ENCODE measurements at regions not wholly inside any gene's neighbourhood (a gene's known extent, or its start where the extent isn't known, plus 50 kb on each side); places are given as distances from the start of the nearest gene placed in this dataset.

DNA sequence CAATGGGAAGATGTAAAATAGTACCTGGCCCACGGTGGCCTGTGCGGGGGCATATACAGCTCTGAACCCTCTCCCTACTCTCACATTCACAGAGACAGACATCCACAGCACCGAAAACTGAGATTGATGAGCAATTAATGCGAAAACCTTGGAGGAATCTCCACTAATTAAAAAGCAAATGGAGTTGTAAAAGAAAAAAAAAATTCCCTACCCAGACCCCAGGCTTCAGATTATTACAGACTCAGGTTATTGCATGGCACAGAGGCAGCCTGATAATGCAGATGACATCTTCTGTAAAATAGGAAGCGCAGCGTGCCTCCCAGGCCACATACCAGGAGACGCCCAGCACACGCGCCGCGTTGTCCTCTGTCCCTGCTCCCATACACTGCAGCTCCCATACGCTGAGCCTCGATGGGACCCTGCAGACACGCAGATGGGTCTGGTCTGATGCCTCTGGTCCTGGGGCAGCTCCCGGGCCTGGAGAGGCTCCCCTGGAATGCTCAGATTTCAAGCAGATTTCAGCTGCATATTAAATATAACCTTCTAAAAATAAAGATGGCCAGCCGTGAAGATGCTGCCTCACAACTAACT, 496.1 kb upstream of the MYT1L start:
- Histone ChIP-seq H3K4me1 (ENCODE audit: control insufficient read depth, insufficient read depth, low read length) (peaks cover 3% of the 10 kb centered on the region), H3K27ac (ENCODE audit: low read length) (no peak overlapping the region), H3K36me3 (ENCODE audit: control insufficient read depth, insufficient read depth, low read length) (no peaks in the 10 kb centered on the region), H3K27me3 (ENCODE audit: control insufficient read depth, insufficient read depth, low read length) (peaks cover 3% of the 10 kb centered on the region), H3K9me3 (replicated peaks; ENCODE audit: control insufficient read depth, low read depth, low read length) (no peaks in the 10 kb centered on the region), H3K4me3 (ENCODE audit: low read length) (no peak overlapping the region)
- no peak for DNase-seq
- 88% methylated on average over 10 of the region's 16 CpGs for WGBS (ENCODE audit: insufficient coverage)

DNA sequence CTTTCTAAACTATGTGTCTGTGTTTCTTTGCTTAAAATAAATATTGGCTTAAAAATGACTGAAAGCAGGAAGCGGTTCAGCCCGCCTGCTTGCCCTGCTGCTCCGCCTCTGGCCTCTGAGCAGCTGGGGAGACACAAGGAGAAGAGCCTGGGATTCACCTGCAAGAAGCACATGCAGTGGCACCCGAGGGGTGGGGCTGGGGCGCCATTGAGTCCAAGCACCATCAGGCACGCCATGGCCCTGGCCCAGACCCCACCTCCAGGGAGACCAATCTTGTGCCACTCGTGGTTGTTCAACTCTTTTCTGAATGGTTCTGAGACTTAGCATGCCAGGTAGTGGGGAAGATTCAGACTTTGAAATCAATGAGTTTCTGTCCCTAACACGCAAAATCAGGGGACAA, 495.5 kb upstream of the MYT1L start:
- Histone ChIP-seq H3K4me1 (ENCODE audit: control insufficient read depth, insufficient read depth, low read length) (peaks cover 3% of the 10 kb centered on the region), H3K27ac (ENCODE audit: low read length) (no peak overlapping the region), H3K36me3 (ENCODE audit: control insufficient read depth, insufficient read depth, low read length) (no peaks in the 10 kb centered on the region), H3K27me3 (ENCODE audit: control insufficient read depth, insufficient read depth, low read length) (peaks cover 3% of the 10 kb centered on the region), H3K9me3 (replicated peaks; ENCODE audit: control insufficient read depth, low read depth, low read length) (no peaks in the 10 kb centered on the region), H3K4me3 (ENCODE audit: low read length) (no peak overlapping the region)
- DNase-seq, result no peak
- 77% methylated on average over 5 of the region's 8 CpGs for WGBS (ENCODE audit: insufficient coverage)

DNA sequence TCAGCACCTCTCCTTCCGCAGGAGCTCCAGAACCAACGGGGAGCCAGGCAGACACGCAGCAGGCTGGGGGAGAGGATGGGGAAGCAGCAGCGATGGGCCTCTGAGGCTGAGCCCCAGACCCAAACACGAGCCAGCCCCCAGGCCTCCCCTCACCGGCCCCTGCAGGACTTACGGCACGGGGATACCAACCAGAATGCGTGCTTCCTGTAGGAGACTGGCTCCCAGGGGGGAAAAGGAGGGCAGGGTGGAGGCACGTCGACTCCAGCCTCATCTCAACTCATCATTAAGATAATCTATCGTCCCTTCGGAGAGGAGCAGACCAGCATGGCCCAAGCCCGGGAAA, 495.1 kb upstream of the MYT1L start:
- H3K27ac ChIP-seq (ENCODE audit: low read length), result no peak overlapping the region
- no peak overlapping the region for H3K4me3 ChIP-seq (ENCODE audit: low read length)
- peaks cover 3% of the 10 kb centered on the region for H3K4me1 ChIP-seq (ENCODE audit: control insufficient read depth, insufficient read depth, low read length)
- H3K9me3 ChIP-seq (replicated peaks; ENCODE audit: control insufficient read depth, low read depth, low read length), result no peaks in the 10 kb centered on the region
- H3K27me3 ChIP-seq (ENCODE audit: control insufficient read depth, insufficient read depth, low read length), result peaks cover 3% of the 10 kb centered on the region
- WGBS (ENCODE audit: insufficient coverage), result 81% methylated on average over 3 of the region's 14 CpGs
- DNase-seq, result no peak
- no peaks in the 10 kb centered on the region for H3K36me3 ChIP-seq (ENCODE audit: control insufficient read depth, insufficient read depth, low read length)

DNA sequence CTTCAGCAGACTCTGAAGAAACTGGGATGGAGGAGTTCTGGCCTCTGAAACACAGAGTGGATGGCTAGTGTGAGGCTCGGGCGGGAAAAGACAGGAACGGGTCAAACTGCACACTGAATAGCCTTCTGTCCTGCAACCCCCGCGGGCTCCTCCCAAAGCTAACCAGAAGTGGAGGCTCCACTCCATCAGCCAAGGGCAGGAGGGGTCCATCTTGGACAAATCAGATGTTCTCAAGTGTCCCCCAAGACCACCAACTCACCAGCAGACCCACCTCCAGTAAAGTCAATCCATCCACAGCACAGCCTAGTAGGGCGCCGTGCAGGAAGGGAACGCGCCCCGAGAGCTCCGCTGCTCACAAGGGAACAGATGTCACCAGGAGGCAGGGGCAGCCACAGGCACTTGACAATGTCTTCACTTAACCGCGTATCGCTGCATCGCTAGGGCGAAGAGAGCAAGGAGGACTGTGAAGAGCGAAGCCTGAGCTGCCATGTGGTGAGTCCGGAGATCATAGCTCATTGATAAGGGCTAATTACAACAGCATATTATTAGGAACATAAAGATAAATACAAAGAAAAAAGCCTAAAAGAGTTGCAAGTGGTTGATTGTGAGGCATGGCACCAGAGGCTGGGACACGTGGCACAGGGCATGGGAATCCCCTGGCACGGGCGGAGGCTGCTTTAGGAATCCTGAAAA, 494.6 kb upstream of the MYT1L start:
- Histone ChIP-seq H3K9me3 (replicated peaks; ENCODE audit: control insufficient read depth, low read depth, low read length) (no peaks in the 10 kb centered on the region), H3K4me3 (ENCODE audit: low read length) (no peak overlapping the region), H3K27ac (ENCODE audit: low read length) (no peak overlapping the region), H3K4me1 (ENCODE audit: control insufficient read depth, insufficient read depth, low read length) (peaks cover 3% of the 10 kb centered on the region), H3K36me3 (ENCODE audit: control insufficient read depth, insufficient read depth, low read length) (no peaks in the 10 kb centered on the region), H3K27me3 (ENCODE audit: control insufficient read depth, insufficient read depth, low read length) (peaks cover 3% of the 10 kb centered on the region)
- no peak for DNase-seq
- 95% methylated on average over 11 of the region's 21 CpGs for WGBS (ENCODE audit: insufficient coverage)

DNA sequence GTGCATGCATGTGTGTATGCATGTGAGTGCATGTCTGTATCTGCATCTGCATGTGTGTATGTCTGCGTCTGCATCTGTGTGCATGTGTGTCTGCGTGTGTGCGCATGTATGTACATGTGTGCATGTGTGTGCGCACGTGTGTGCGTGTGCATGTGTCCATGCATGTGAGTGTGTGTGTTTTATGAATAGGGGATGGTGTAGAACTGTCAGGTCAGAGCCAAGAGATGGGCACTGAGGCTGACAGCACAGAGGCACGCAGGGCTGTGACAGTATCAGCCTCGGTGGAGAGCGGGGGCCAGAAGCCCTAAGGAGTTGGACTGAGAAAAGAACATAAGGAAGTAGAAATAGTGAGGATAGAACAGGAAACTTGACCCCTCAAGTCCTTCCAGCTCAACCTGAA, 494.0 kb upstream of the MYT1L start:
- H3K4me3 ChIP-seq (ENCODE audit: low read length), result no peak overlapping the region
- no peak for DNase-seq
- no peaks in the 10 kb centered on the region for H3K27me3 ChIP-seq (ENCODE audit: control insufficient read depth, insufficient read depth, low read length)
- H3K9me3 ChIP-seq (replicated peaks; ENCODE audit: control insufficient read depth, low read depth, low read length), result no peaks in the 10 kb centered on the region
- H3K4me1 ChIP-seq (ENCODE audit: control insufficient read depth, insufficient read depth, low read length), result peaks cover 3% of the 10 kb centered on the region
- 91% methylated on average over 6 of the region's 9 CpGs for WGBS (ENCODE audit: insufficient coverage)
- H3K36me3 ChIP-seq (ENCODE audit: control insufficient read depth, insufficient read depth, low read length), result no peaks in the 10 kb centered on the region
- no peak overlapping the region for H3K27ac ChIP-seq (ENCODE audit: low read length)

DNA sequence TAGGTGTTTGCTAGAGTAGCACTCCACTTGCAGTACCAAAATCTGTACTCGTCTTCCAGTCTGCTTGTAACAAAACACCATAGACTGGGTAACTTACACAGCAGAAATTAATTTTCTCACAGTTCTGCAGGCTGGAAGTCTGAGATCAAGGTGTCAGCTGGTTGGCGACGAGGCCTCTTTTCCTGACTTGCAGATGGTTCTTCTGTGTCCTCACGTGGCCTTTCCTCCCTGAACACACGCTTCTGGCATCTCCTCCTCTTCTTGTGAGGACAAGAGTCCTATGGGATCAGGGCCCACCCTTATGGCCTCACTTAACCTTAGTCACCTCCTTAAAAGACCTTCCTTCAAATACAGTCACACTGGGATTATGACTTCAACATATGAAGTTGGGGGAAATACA, 493.5 kb upstream of the MYT1L start:
- Histone ChIP-seq H3K9me3 (replicated peaks; ENCODE audit: control insufficient read depth, low read depth, low read length) (no peaks in the 10 kb centered on the region), H3K27me3 (ENCODE audit: control insufficient read depth, insufficient read depth, low read length) (no peaks in the 10 kb centered on the region), H3K27ac (ENCODE audit: low read length) (no peak overlapping the region), H3K4me1 (ENCODE audit: control insufficient read depth, insufficient read depth, low read length) (peaks cover 3% of the 10 kb centered on the region), H3K36me3 (ENCODE audit: control insufficient read depth, insufficient read depth, low read length) (no peaks in the 10 kb centered on the region), H3K4me3 (ENCODE audit: low read length) (no peak overlapping the region)
- no peak for DNase-seq
- WGBS (ENCODE audit: insufficient coverage), result 54% methylated on average over 3 of the region's 5 CpGs

DNA sequence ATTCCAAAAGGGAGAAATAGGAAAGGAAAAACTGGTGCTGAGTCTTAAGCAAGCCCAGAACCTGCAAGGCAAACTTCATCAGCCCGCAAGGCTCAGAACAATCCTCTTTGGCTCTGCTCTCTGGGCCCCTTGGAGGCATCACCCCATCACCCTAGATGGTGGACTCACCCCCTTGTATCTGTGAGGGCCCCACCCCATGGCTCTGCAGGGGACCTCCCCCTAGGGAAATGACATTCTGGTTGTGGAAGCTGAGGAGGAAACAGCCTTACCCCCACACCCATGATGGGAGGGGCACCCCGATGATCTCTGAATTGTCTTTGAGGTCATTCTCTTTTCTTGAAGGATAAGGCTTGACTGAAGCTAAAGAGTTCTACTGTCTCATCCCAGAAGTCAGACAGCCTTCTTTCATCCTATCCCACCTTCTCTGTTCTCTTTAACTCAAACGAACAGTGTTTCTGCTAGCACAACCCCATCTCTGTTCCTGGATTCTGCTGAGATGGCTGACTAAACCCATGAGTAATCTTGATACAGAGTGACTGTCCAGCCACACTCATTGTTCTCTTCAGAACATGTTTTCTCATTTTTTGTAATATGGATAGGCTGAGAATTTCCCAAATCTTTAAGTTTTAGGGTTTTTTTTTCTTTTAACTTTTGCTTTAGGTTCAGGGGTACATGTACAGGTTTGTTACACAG, 492.1 kb upstream of the MYT1L start:
- H3K4me1 ChIP-seq (ENCODE audit: control insufficient read depth, insufficient read depth, low read length), result no peaks in the 10 kb centered on the region
- H3K4me3 ChIP-seq (ENCODE audit: low read length), result no peak overlapping the region
- H3K9me3 ChIP-seq (replicated peaks; ENCODE audit: control insufficient read depth, low read depth, low read length), result no peaks in the 10 kb centered on the region
- no peak overlapping the region for H3K27ac ChIP-seq (ENCODE audit: low read length)
- H3K27me3 ChIP-seq (ENCODE audit: control insufficient read depth, insufficient read depth, low read length), result no peaks in the 10 kb centered on the region
- no peak for DNase-seq
- no peaks in the 10 kb centered on the region for H3K36me3 ChIP-seq (ENCODE audit: control insufficient read depth, insufficient read depth, low read length)
- WGBS (ENCODE audit: insufficient coverage), result 0% methylated on average over 1 of the region's 3 CpGs

DNA sequence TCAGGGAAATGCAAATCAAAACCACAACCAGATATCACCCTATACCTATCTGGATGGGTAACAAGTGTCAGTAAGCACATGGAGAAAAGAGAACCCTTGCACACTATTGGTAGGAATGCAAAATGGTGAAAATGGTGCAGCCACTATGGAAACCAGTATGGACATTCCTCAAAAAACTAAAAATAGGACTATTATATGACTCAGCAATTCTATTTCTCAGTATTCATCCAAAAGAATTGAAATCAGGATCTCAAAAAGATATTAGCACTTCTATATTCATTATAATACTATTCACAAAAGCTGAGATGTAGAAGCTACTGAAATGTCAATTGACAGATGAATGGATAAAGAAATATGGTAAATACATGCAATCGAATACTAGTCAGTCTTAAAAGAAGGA, 491.1 kb upstream of the MYT1L start:
- no peaks in the 10 kb centered on the region for H3K9me3 ChIP-seq (replicated peaks; ENCODE audit: control insufficient read depth, low read depth, low read length)
- WGBS (ENCODE audit: insufficient coverage), result no CpG with 5 or more reads among the region's 1 CpG
- no peak for DNase-seq
- H3K36me3 ChIP-seq (ENCODE audit: control insufficient read depth, insufficient read depth, low read length), result no peaks in the 10 kb centered on the region
- no peak overlapping the region for H3K27ac ChIP-seq (ENCODE audit: low read length)
- H3K4me1 ChIP-seq (ENCODE audit: control insufficient read depth, insufficient read depth, low read length), result no peaks in the 10 kb centered on the region
- H3K27me3 ChIP-seq (ENCODE audit: control insufficient read depth, insufficient read depth, low read length), result no peaks in the 10 kb centered on the region
- H3K4me3 ChIP-seq (ENCODE audit: low read length), result no peak overlapping the region

DNA sequence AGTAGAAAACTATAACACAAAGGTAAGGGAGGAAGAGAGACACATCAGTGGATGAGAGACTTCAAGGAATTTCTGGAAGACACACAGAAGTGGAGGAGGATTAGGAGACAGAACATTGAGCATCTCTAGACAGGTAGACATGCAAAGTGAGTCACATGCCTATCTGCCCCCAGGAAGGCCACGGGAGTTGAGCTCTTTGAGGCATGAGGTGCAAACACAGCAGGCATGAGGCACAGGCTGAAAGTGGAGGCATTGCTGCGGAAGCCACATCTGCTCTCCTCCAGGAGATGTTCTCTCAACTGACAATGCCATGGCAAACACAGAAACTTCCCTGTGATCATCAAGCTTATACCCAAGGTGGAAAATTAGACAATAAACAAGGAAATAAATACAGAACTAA, 481.6 kb upstream of the MYT1L start:
- H3K4me1 ChIP-seq (ENCODE audit: control insufficient read depth, insufficient read depth, low read length), result no peaks in the 10 kb centered on the region
- no peak for DNase-seq
- peaks cover 6% of the 10 kb centered on the region for H3K9me3 ChIP-seq (replicated peaks; ENCODE audit: control insufficient read depth, low read depth, low read length)
- no peaks in the 10 kb centered on the region for H3K36me3 ChIP-seq (ENCODE audit: control insufficient read depth, insufficient read depth, low read length)
- no peak overlapping the region for H3K4me3 ChIP-seq (ENCODE audit: low read length)
- H3K27me3 ChIP-seq (ENCODE audit: control insufficient read depth, insufficient read depth, low read length), result no peaks in the 10 kb centered on the region
- 25% methylated on average over 1 of the region's 2 CpGs for WGBS (ENCODE audit: insufficient coverage)
- no peak overlapping the region for H3K27ac ChIP-seq (ENCODE audit: low read length)

DNA sequence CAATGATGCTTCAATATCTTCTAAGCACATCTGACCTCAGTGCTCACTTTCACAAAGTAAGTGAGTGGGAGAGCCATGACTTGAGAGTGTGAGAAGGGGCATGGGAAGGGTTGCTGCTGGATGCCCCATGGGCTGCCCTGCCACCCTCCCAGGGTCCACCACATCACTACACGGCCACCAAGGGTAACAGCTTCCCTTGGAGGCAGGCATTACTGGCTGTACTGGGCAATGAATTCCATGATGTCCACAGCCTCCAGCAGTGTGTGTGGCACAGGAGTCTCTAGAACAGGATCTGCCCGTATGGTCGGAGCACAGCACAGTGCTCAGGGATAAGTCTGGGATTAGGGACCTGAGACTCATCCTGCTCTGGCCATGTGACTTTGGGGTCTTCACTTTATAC, 481.0 kb upstream of the MYT1L start:
- Histone ChIP-seq H3K27me3 (ENCODE audit: control insufficient read depth, insufficient read depth, low read length) (no peaks in the 10 kb centered on the region), H3K9me3 (replicated peaks; ENCODE audit: control insufficient read depth, low read depth, low read length) (peaks cover 6% of the 10 kb centered on the region), H3K4me1 (ENCODE audit: control insufficient read depth, insufficient read depth, low read length) (no peaks in the 10 kb centered on the region), H3K4me3 (ENCODE audit: low read length) (no peak overlapping the region), H3K27ac (ENCODE audit: low read length) (no peak overlapping the region), H3K36me3 (ENCODE audit: control insufficient read depth, insufficient read depth, low read length) (no peaks in the 10 kb centered on the region)
- no peak for DNase-seq
- 0% methylated on average over 1 of the region's 3 CpGs for WGBS (ENCODE audit: insufficient coverage)

Measured in muscle of leg (tissue), 3 donors.